ENCODE measurements at regions not wholly inside any gene's neighbourhood (a gene's known extent, or its start where the extent isn't known, plus 50 kb on each side); places are given as distances from the start of the nearest gene placed in this dataset.
"Not testable (repeated sequence)": the region's sequence is repeated elsewhere in the genome, so short reads cannot be mapped to it uniquely, and the experiment has no call there.

DNA sequence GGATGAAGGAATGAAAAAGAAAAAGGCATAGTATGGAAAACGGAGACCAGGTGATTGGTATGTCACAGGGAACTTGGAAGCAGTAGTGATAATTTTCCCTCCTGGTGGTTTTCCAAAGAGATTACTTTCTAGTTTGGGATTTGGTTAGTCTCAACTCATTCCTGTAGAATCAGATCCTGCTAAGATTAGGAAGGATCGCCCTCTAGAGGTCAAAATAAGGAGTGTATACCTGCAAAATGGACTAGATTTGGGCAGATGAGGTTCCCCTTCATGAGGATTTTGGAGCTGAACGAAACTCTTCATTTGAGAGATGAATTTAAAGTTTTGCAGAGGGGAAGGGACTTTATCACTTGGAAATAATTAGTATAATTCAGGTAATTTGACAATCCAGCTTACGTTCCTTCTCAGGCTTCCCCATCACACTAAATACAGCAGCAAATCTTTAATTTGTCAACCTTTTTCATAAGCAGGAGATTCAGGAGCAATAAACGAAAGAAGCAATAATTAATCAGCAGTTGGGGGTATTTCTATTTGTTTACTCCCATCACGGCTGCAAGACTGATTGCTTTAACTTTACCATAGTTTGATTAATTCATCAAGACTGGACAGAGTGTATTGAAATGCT, 65.2 kb downstream of the CCDC195 start:
- DNase-seq, result peak; percentile 80

DNA sequence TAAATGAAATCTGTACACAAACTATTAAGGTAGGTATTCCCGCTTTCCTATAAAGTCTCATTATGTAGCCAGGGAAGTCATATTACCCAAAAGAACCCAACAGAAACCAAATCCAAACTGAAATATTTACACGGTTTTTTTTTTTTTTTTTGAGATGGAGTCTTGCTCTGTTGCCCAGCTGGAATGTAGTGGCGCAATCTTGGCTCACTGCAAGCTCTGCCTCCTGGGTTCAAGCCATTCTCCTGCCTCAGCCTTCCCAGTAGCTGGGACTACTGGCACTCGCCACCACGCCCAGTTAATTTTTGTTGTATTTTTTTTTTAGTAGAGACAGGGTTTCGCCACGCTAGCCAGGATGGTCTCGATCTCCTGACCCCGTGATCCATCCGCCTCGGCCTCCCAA, 62.5 kb upstream of the CUL3 start:
- not testable (repeated sequence) for DNase-seq

DNA sequence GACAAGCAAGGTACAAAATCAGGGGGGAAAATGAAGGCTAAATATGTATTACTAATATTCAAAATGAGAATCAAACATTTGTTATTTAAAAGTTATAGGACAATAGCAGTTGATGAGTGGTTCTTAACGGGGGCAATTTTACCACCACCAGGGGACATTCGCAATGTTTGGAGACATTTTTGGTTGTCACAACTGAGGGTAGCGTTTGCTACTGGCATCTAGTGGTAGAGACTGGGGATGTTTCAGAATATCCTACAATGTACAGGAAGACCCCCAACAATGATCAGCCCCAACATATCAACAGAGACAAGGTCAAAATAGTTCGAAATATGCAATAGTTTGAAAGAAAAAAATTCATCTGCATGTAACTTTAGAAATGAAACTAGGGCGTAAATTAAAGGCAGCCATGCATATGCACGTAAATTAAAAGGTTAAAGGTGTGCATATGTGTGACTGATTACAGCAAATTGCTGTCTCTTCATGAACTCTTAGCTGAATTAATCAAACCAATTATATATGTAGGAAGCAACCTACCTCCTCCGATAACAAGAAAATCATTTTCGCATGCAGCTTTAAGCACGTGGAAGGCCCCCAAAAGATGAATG, 61.2 kb upstream of the CUL3 start:
- peak; percentile 65 for DNase-seq

DNA sequence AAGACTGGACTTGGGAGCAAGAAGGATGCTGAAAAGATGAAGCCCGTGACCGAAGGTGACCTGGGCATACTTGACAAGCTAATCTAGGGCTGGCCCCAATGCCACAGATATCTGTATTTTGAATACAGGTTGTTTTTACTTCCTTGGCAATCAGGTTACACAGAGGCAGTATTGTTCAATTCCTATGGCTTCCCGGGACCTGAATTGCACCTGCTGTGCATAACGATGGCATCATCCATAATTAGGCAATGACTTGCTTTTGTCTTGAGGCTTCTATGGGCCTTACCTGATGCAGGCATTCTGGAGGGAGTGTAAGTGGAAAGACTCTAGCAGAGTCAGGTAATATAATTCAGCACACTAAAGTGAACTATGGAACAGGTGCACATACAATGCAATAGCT, 60.6 kb upstream of the CUL3 start:
- DNase-seq, result no peak

DNA sequence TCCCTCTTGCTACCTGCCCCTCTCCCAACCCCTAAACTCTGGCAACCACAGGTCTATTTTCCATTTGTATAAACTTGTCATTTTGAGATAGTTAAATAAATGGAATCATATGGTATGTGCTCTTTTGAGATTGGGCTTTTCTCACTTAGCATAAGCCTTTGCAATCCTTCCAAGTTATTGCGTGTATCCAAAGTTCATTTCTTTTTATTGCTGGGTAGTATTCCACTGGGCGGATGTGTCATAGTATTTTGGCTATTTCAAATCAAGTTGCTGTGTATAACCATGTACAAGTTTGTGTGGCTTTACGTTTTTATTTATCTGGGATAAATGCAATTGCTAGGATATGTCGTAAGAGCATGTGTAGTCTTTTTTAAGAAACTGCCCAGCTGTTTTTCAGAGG, 55.5 kb upstream of the CUL3 start:
- no peak for DNase-seq

DNA sequence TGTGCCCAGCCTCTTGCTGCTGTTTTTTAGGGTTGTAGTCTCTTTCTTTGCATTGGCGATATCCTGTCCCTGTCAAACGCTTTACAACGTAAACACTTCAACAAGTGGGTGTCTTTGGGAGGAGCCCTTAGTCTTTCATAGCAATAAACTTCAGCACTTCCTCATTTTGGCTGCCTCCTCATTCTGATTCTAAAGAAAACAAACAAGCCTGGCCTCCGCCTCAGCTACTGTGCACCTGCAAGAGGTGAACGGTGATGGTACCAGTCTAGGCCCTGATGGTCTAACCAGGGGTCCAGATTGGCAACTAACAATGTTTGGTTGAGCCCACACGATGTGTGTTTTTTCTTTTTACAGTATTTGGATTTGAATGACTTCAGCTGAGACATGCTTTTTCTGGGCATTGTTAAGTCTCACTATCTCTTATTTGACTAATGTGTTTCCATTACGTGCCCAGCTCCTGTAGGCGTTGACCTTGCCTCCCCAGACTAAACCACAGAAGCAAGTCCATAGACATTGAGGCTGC, 53.2 kb upstream of the CUL3 start:
- no peak for DNase-seq

All from NCI-H82 (cell line).